GM21528 (cell line): ENCODE measurements at regions not wholly inside any gene's neighbourhood (a gene's known extent, or its start where the extent isn't known, plus 50 kb on each side); places are given as distances from the start of the nearest gene placed in this dataset.

Experiments
- ATAC-seq: cut with Tn5 transposase; IDR thresholded peaks from one replicate; pipeline ENCODE4 v1.9.1; 2021; ENCODE audit warnings: mild to moderate bottlenecking, moderate library complexity; ENCODE audit not compliant: unreplicated experiment, low FRiP score

- ATAC-seq = no peak
These were observed 332.8 kb upstream of the C11orf87 start for GRCh38 chr11:109089144-109089543.

GRCh38 chr11:109093354-109093753 lies 328.6 kb upstream of the C11orf87 start:
- ATAC-seq = no peak

GRCh38 chr11:109096266-109096665 lies 325.7 kb upstream of the C11orf87 start:
- no peak for ATAC-seq

- no peak for ATAC-seq
These were observed 315.7 kb upstream of the C11orf87 start for GRCh38 chr11:109106151-109106906.

GRCh38 chr11:109109150-109109549 lies 312.8 kb upstream of the C11orf87 start:
- no peak for ATAC-seq

- no peak for ATAC-seq
These were observed 312.2 kb upstream of the C11orf87 start for GRCh38 chr11:109109571-109110315.

GRCh38 chr11:109112261-109112660 lies 309.7 kb upstream of the C11orf87 start:
- no peak for ATAC-seq

- ATAC-seq = no peak
These were observed 309.1 kb upstream of the C11orf87 start for GRCh38 chr11:109112821-109113280.

GRCh38 chr11:109120341-109120740 lies 301.6 kb upstream of the C11orf87 start:
- ATAC-seq = no peak

GRCh38 chr11:109121173-109121932 lies 300.6 kb upstream of the C11orf87 start:
- ATAC-seq = no peak

- no peak for ATAC-seq
These were observed 297.9 kb upstream of the C11orf87 start for GRCh38 chr11:109123816-109124787.

- ATAC-seq = no peak
These were observed 291.1 kb upstream of the C11orf87 start for GRCh38 chr11:109130910-109131309.

- ATAC-seq = no peak
These were observed 289.5 kb upstream of the C11orf87 start for GRCh38 chr11:109132539-109132938.

- no peak for ATAC-seq
These were observed 288.8 kb upstream of the C11orf87 start for GRCh38 chr11:109133159-109133558.

- ATAC-seq = no peak
These were observed 286.4 kb upstream of the C11orf87 start for GRCh38 chr11:109135627-109136026.

GRCh38 chr11:109138196-109138595 lies 283.8 kb upstream of the C11orf87 start:
- ATAC-seq = no peak

- ATAC-seq = no peak
These were observed 281.6 kb upstream of the C11orf87 start for GRCh38 chr11:109140426-109140825.

- no peak for ATAC-seq
These were observed 281.0 kb upstream of the C11orf87 start for GRCh38 chr11:109140857-109141515.

GRCh38 chr11:109145287-109145686 lies 276.7 kb upstream of the C11orf87 start:
- no peak for ATAC-seq
